Right atrium auricular region (tissue), 2 donors: ENCODE measurements at regions not wholly inside any gene's neighbourhood (a gene's known extent, or its start where the extent isn't known, plus 50 kb on each side); places are given as distances from the start of the nearest gene placed in this dataset.

ENCODE experiments used
- DNase-seq: peaks from one replicate; pipeline ENCODE4 v3.0.0-alpha.2; 2019; ENCODE audit warnings: low spot score
- H3K27ac ChIP-seq, 2 donors: fragments of 200-600 bp; sonication (generic); 1 replicate in 1 of 2; 2 replicates in 1 of 2; pipeline ENCODE4 v1.5.1; 2016 to 2019
- H3K27me3 ChIP-seq, 2 donors: fragments of 200-600 bp; sonication (generic); one replicate each; pipeline versions ENCODE4 v1.5.1 to v1.6.0; 2017 to 2019
- H3K36me3 ChIP-seq: fragments of 200-600 bp; sonication (generic); one replicate; pipeline ENCODE4 v1.5.1; 2016
- H3K4me1 ChIP-seq, 2 donors: fragments of 200-600 bp; sonication (generic); one replicate each; pipeline versions ENCODE4 v1.5.1 to v1.6.0; 2017 to 2019
- H3K4me3 ChIP-seq, 2 donors: fragments of 200-600 bp; sonication (generic); 1 replicate in 1 of 2; 2 replicates in 1 of 2; pipeline ENCODE4 v1.5.1; 2017 to 2019; ENCODE audit warnings: mild to moderate bottlenecking in 1 of 2, moderate library complexity in 1 of 2
- H3K9me3 ChIP-seq, 2 donors: fragments of 200-600 bp; sonication (generic); one replicate each; pipeline ENCODE4 v1.5.1; 2019
- TF ChIP-seq, protein P1 (sequence below), 2 donors: fragments of 200-600 bp; sonication (generic); IDR thresholded peaks; one replicate each; pipeline ENCODE4 v1.5.1; 2019; ENCODE audit warnings: antibody characterized with exemption in 2 of 2

DNA sequence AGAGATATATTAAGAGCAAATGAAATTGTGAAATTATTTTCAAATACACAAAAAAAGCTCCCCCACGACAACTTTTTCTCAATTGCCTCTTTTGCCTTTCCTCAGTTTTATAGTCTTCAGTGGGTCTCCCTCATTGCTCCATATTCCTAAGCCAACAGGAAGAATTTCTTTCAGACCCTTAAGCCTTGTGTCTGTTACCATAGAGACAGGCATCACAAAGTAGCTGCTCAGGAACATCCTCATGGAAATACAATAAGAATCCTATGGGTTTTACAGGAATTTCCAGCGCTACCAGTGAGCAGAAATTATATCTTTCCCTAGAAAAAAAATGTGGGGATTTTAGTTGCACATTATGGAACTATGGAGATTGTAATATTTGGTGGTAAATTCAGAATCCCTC is 121.9 kb upstream of the DMD start:
- no peaks in the 10 kb centered on the region for H3K36me3 ChIP-seq
- no peak for DNase-seq
- H3K27ac ChIP-seq, result no peak overlapping the region
- no peaks in the 10 kb centered on the region for H3K4me1 ChIP-seq
- TF ChIP-seq, protein P1, sequence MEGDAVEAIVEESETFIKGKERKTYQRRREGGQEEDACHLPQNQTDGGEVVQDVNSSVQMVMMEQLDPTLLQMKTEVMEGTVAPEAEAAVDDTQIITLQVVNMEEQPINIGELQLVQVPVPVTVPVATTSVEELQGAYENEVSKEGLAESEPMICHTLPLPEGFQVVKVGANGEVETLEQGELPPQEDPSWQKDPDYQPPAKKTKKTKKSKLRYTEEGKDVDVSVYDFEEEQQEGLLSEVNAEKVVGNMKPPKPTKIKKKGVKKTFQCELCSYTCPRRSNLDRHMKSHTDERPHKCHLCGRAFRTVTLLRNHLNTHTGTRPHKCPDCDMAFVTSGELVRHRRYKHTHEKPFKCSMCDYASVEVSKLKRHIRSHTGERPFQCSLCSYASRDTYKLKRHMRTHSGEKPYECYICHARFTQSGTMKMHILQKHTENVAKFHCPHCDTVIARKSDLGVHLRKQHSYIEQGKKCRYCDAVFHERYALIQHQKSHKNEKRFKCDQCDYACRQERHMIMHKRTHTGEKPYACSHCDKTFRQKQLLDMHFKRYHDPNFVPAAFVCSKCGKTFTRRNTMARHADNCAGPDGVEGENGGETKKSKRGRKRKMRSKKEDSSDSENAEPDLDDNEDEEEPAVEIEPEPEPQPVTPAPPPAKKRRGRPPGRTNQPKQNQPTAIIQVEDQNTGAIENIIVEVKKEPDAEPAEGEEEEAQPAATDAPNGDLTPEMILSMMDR (IDR thresholded peaks at IDR 0.05), result no peak
- H3K27me3 ChIP-seq, result no peaks in the 10 kb centered on the region
- H3K4me3 ChIP-seq, result no peak overlapping the region
- no peaks in the 10 kb centered on the region for H3K9me3 ChIP-seq

DNA sequence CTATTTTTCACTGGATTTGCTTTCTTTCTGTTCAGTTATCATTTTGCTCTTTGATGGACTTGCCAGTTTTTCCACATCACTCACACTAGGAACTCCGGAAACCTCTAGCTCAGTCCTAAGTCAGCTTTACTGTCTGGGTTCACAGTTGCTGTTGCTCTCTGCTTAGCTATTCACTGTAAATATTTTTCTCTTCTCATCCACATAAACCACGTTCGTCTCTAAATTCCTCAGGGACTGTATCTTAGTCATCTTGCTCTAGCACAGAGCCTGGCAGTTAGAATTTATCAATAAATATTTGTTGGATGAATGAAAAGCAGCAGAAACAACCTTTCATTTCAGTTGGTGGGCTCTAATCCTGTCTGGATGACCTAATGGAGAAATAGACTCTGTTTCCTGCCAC is 119.4 kb upstream of the DMD start:
- no peaks in the 10 kb centered on the region for H3K9me3 ChIP-seq
- H3K4me1 ChIP-seq, result no peaks in the 10 kb centered on the region
- H3K27ac ChIP-seq, result no peak overlapping the region
- no peak for DNase-seq
- H3K27me3 ChIP-seq, result no peaks in the 10 kb centered on the region
- no peaks in the 10 kb centered on the region for H3K36me3 ChIP-seq
- H3K4me3 ChIP-seq, result no peak overlapping the region
- TF ChIP-seq, protein P1 (IDR thresholded peaks at IDR 0.05), result no peak

DNA sequence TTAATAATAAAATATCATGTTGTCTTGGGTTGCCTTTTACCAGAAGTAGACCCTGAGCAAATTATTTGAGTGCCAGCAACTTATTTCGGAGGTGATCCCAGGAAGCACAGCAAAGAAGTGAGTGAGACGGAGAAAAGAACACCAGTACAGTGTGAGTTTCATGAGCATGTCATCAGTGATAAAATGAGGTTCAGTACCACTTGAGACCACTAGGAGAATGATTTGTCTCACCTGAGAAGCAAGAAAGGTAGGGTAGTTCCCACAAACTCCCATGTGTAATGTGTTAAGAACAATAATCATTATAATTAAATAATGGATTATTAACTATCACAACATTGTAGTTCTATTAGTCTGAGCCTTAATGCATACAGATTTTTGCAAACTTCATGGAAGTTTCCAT is 112.8 kb upstream of the DMD start:
- Histone ChIP-seq H3K27me3 (no peaks in the 10 kb centered on the region), H3K9me3 (no peaks in the 10 kb centered on the region), H3K27ac (no peak overlapping the region)

DNA sequence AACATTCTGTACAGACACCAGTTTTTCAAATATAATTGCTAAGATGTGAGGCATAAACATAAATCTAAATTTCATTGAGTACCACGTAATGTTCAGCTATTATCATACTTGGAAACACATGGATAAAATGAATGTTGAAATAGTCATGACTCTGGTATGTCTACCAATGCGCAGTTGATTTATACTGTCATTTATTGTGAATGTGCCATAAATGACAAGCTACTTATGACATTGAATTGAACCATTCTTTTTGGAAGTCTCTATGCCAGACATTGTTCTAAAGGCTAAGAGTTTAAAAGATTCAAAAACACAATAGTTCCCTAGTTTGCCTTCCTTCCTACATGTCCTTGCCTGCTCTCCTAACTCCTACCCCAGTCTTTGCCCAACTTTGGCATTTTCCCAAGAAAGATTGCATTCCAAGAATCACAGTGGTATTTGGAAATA is 96.6 kb upstream of the DMD start:
- no peaks in the 10 kb centered on the region for H3K36me3 ChIP-seq
- peaks cover 0 to 5% of the 10 kb centered on the region in 2 donors for H3K9me3 ChIP-seq
- TF ChIP-seq, protein P1 (IDR thresholded peaks at IDR 0.05), result no peak
- DNase-seq, result no peak
- H3K27me3 ChIP-seq, result no peaks in the 10 kb centered on the region
- no peaks in the 10 kb centered on the region for H3K4me1 ChIP-seq
- H3K4me3 ChIP-seq, result no peak overlapping the region
- H3K27ac ChIP-seq, result no peak overlapping the region

More for the DNA sequence above, 112.8 kb upstream of the DMD start:
- no peaks in the 10 kb centered on the region for H3K36me3 ChIP-seq
- no peaks in the 10 kb centered on the region for H3K4me1 ChIP-seq
- TF ChIP-seq, protein P1 (IDR thresholded peaks at IDR 0.05), result no peak
- no peak overlapping the region for H3K4me3 ChIP-seq
- DNase-seq, result no peak

DNA sequence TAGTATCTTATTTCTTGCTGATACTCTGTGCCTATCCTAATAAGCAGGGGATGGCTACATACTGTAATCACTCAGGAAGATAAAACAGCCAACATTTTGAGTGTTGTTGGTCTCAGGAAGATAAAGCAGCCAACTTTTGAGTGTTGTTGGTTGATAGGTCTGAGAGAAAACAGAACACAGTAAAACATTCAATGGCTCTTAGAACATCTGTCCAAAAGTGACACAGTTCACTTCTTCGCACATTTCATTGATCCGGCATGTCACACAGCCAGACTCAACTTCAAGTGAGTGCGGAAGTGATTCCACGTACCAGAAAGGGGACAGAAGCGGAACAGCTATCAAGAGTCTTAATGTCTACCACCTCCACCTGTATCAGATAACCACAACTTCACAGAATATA is 87.3 kb upstream of the DMD start:
- no peaks in the 10 kb centered on the region for H3K36me3 ChIP-seq
- DNase-seq, result no peak
- TF ChIP-seq, protein P1 (IDR thresholded peaks at IDR 0.05), result no peak
- no peak overlapping the region for H3K4me3 ChIP-seq
- H3K27me3 ChIP-seq, result no peaks in the 10 kb centered on the region
- peaks cover 0 to 1% of the 10 kb centered on the region in 2 donors for H3K9me3 ChIP-seq
- no peak overlapping the region for H3K27ac ChIP-seq
- H3K4me1 ChIP-seq, result no peaks in the 10 kb centered on the region

DNA sequence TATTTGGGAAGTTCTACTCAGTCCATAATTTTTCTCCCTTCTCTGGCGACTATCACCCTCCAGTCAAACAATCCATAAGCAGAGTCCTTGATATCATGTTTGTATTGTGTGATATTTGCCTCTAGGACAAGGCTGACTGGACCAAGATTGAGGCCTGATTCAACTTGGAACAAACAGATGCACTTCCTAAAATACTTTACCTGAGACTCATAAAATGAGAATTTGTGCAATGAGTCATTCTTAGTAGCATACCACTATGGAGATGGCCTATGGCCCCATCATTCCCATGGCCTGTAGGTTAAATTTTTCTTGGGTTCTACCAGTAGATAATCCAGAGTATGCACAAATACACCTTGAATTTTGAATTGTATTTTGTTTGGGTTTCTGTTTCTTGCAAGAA is 74.2 kb upstream of the DMD start:
- H3K36me3 ChIP-seq, result no peaks in the 10 kb centered on the region
- TF ChIP-seq, protein P1 (IDR thresholded peaks at IDR 0.05), result no peak
- H3K27ac ChIP-seq, result no peak overlapping the region

More for the DNA sequence above, 74.2 kb upstream of the DMD start:
- Histone ChIP-seq H3K4me3 (no peak overlapping the region), H3K4me1 (no peaks in the 10 kb centered on the region), H3K9me3 (no peaks in the 10 kb centered on the region), H3K27me3 (no peaks in the 10 kb centered on the region)
- no peak for DNase-seq
